KMS-11 (cell line): ENCODE measurements at regions not wholly inside any gene's neighbourhood (a gene's known extent, or its start where the extent isn't known, plus 50 kb on each side); places are given as distances from the start of the nearest gene placed in this dataset.
A peak's percentile ranks its signal among the peaks of the same experiment; 100 is the strongest.

Experiments
- H2AFZ ChIP-seq: fragments of 200-600 bp; sonication (generic); 2 replicates; pipeline ENCODE4 v1.6.1; 2016; ENCODE audit warnings: antibody characterized with exemption, mixed run types, low read depth
- H3K27ac ChIP-seq: fragments of 200-600 bp; sonication (generic); 2 replicates; pipeline ENCODE4 v1.6.1; 2016; ENCODE audit warnings: mild to moderate bottlenecking, mixed run types
- H3K27me3 ChIP-seq: fragments of 200-600 bp; sonication (generic); 2 replicates; pipeline ENCODE4 v1.6.1; 2017; ENCODE audit warnings: mild to moderate bottlenecking, low read depth, mixed run types, moderate library complexity; ENCODE audit not compliant: insufficient read depth
- H3K36me3 ChIP-seq: fragments of 200-600 bp; sonication (generic); 2 replicates; pipeline ENCODE4 v1.6.1; 2017; ENCODE audit warnings: mild to moderate bottlenecking, mixed run types; ENCODE audit not compliant: insufficient read depth
- H3K4me1 ChIP-seq: fragments of 200-600 bp; sonication (generic); 2 replicates; pipeline ENCODE4 v1.6.1; 2016; ENCODE audit warnings: mild to moderate bottlenecking, low read depth, mixed run types; ENCODE audit not compliant: poor library complexity, severe bottlenecking
- H3K4me2 ChIP-seq: fragments of 200-600 bp; sonication (generic); 2 replicates; pipeline ENCODE4 v1.7.0; 2016; ENCODE audit warnings: mild to moderate bottlenecking, mixed run types
- H3K4me3 ChIP-seq: fragments of 200-600 bp; sonication (generic); IDR thresholded peaks from 2 replicates; pipeline ENCODE4 v1.6.1; 2017; ENCODE audit warnings: low read depth, low read length, mixed read lengths; ENCODE audit not compliant: insufficient read depth
- H3K79me2 ChIP-seq: fragments of 200-600 bp; sonication (generic); 2 replicates; pipeline ENCODE4 v1.6.1; 2016; ENCODE audit warnings: low read depth, mixed run types; ENCODE audit not compliant: insufficient read depth
- H3K9ac ChIP-seq: fragments of 200-600 bp; sonication (generic); 2 replicates; pipeline ENCODE4 v1.6.1; 2016; ENCODE audit warnings: mild to moderate bottlenecking, mixed run types
- H4K20me1 ChIP-seq: fragments of 200-600 bp; sonication (generic); 2 replicates; pipeline ENCODE4 v1.6.1; 2016; ENCODE audit warnings: mild to moderate bottlenecking, mixed run types; ENCODE audit not compliant: insufficient read depth
- CTCF ChIP-seq: fragments of 200-600 bp; sonication (generic); conservative IDR thresholded peaks from 2 replicates; pipeline ENCODE4 v1.6.1; 2017; ENCODE audit warnings: low read depth, mild to moderate bottlenecking, antibody characterized with exemption, low read length, moderate library complexity, mixed read lengths

- Histone ChIP-seq H3K9ac (no peak overlapping the region), H4K20me1 (no peaks in the 10 kb centered on the region), H3K27ac (no peak overlapping the region), H3K4me2 (no peak overlapping the region), H3K4me1 (no peaks in the 10 kb centered on the region), H2AFZ (no peak overlapping the region), H3K27me3 (no peaks in the 10 kb centered on the region), H3K79me2 (no peaks in the 10 kb centered on the region), H3K36me3 (no peaks in the 10 kb centered on the region), H3K4me3 (no peak overlapping the region)
- TF ChIP-seq CTCF = no peak
These were observed 115.8 kb downstream of the CAPZA3 start for GRCh38 chr12:18853570-18854366.

GRCh38 chr12:18857656-18858055 is 119.7 kb downstream of the CAPZA3 start:
- Histone ChIP-seq H3K27ac (no peak overlapping the region), H4K20me1 (no peaks in the 10 kb centered on the region), H3K36me3 (no peaks in the 10 kb centered on the region), H3K4me3 (no peak overlapping the region), H3K27me3 (no peaks in the 10 kb centered on the region), H3K4me1 (no peaks in the 10 kb centered on the region), H3K9ac (no peak overlapping the region), H3K4me2 (no peak overlapping the region), H3K79me2 (no peaks in the 10 kb centered on the region), H2AFZ (no peak overlapping the region)
- TF ChIP-seq CTCF = no peak

- no peaks in the 10 kb centered on the region for H3K4me1 ChIP-seq
- H2AFZ ChIP-seq = no peak overlapping the region
- no peak overlapping the region for H3K27ac ChIP-seq
- no peaks in the 10 kb centered on the region for H3K36me3 ChIP-seq
- TF ChIP-seq CTCF = no peak
- H3K4me2 ChIP-seq = no peak overlapping the region
- no peak overlapping the region for H3K4me3 ChIP-seq
- H3K27me3 ChIP-seq = no peaks in the 10 kb centered on the region
- no peak overlapping the region for H3K9ac ChIP-seq
- no peaks in the 10 kb centered on the region for H3K79me2 ChIP-seq
- H4K20me1 ChIP-seq = no peaks in the 10 kb centered on the region
These were observed 121.5 kb downstream of the CAPZA3 start for GRCh38 chr12:18859400-18859799.

- H2AFZ ChIP-seq = no peak overlapping the region
- H3K4me1 ChIP-seq = no peaks in the 10 kb centered on the region
- TF ChIP-seq CTCF = peak; percentile 57
- no peak overlapping the region for H3K4me3 ChIP-seq
- H3K4me2 ChIP-seq = no peak overlapping the region
- H4K20me1 ChIP-seq = no peaks in the 10 kb centered on the region
- H3K27ac ChIP-seq = no peak overlapping the region
- H3K9ac ChIP-seq = no peak overlapping the region
- H3K36me3 ChIP-seq = no peaks in the 10 kb centered on the region
- no peaks in the 10 kb centered on the region for H3K79me2 ChIP-seq
- no peaks in the 10 kb centered on the region for H3K27me3 ChIP-seq
These were observed 123.5 kb downstream of the CAPZA3 start for GRCh38 chr12:18861287-18861858.
